ENCODE measurements at regions not wholly inside any gene's neighbourhood (a gene's known extent, or its start where the extent isn't known, plus 50 kb on each side); places are given as distances from the start of the nearest gene placed in this dataset.
"Not testable (repeated sequence)": the region's sequence is repeated elsewhere in the genome, so short reads cannot be mapped to it uniquely, and the experiment has no call there.

GRCh38 chr4:75259306-75259705, 254.9 kb downstream of the RCHY1 start:
- no peak for DNase-seq
- Histone ChIP-seq H3K4me3 (replicated peaks in 1 of 3) (no peak overlapping the region), H3K36me3 (no peaks in the 10 kb centered on the region), H3K27me3 (no peaks in the 10 kb centered on the region), H3K27ac (no peak overlapping the region), H3K4me1 (no peaks in the 10 kb centered on the region), H3K9me3 (no peaks in the 10 kb centered on the region)
- 50 to 95% methylated on average over 2 of the region's 2 CpGs for WGBS, 2 donors
- TF ChIP-seq POLR2A (IDR thresholded peaks at IDR 0.05): no peak
- TF ChIP-seq CTCF (IDR thresholded peaks at IDR 0.05): no peak
- intact Hi-C loops (cut with DNase I): no loop called here

- Histone ChIP-seq H3K36me3 (no peaks in the 10 kb centered on the region), H3K9me3 (no peaks in the 10 kb centered on the region), H3K27me3 (no peaks in the 10 kb centered on the region), H3K4me1 (no peaks in the 10 kb centered on the region), H3K4me3 (replicated peaks in 1 of 3) (no peak overlapping the region), H3K27ac (no peak overlapping the region)
- intact Hi-C loops (cut with DNase I): no loop called here
- DNase-seq: no peak
- TF ChIP-seq POLR2A (IDR thresholded peaks at IDR 0.05) (no peak), CTCF (IDR thresholded peaks at IDR 0.05) (no peak)
- WGBS, 2 donors: 80 to 83% methylated on average over 4 of the region's 4 CpGs
Measured at GRCh38 chr4:75255261-75255660, 258.9 kb downstream of the RCHY1 start.

- Histone ChIP-seq H3K27me3 (no peaks in the 10 kb centered on the region), H3K4me1 (no peaks in the 10 kb centered on the region), H3K9me3 (no peaks in the 10 kb centered on the region), H3K36me3 (no peaks in the 10 kb centered on the region), H3K27ac (no peak overlapping the region), H3K4me3 (replicated peaks in 1 of 3) (no peak overlapping the region)
- TF ChIP-seq CTCF (IDR thresholded peaks at IDR 0.05) (no peak), POLR2A (IDR thresholded peaks at IDR 0.05) (no peak)
- DNase-seq: no peak
- WGBS, 2 donors: 87 to 90% methylated on average over 6 of the region's 6 CpGs
- intact Hi-C loops (cut with DNase I): no loop called here
Measured at GRCh38 chr4:75254745-75255144, 259.5 kb downstream of the RCHY1 start.

GRCh38 chr4:75253094-75253493, 261.1 kb downstream of the RCHY1 start:
- H3K27me3 ChIP-seq; H3K27ac ChIP-seq; intact Hi-C loops (cut with DNase I); H3K4me3 ChIP-seq (replicated peaks in 1 of 3); H3K4me1 ChIP-seq; H3K36me3 ChIP-seq; DNase-seq; H3K9me3 ChIP-seq: not testable (repeated sequence)
- 94 to 95% methylated on average over 3 of the region's 4 CpGs for WGBS, 2 donors

- H3K27ac ChIP-seq: no peak overlapping the region
- no peaks in the 10 kb centered on the region for H3K4me1 ChIP-seq
- no peaks in the 10 kb centered on the region for H3K27me3 ChIP-seq
- H3K36me3 ChIP-seq: no peaks in the 10 kb centered on the region
- DNase-seq: no peak
- no peak overlapping the region for H3K4me3 ChIP-seq (replicated peaks in 1 of 3)
- H3K9me3 ChIP-seq: no peaks in the 10 kb centered on the region
- whole genome bisulfite sequencing, 2 donors: 75 to 87% methylated on average over 3 of the region's 3 CpGs
- intact Hi-C loops (cut with DNase I): no loop called here
- TF ChIP-seq POLR2A (IDR thresholded peaks at IDR 0.05): no peak
- no peak for TF ChIP-seq CTCF (IDR thresholded peaks at IDR 0.05)
Measured at GRCh38 chr4:75251547-75251946, 262.7 kb downstream of the RCHY1 start.

- no peaks in the 10 kb centered on the region for H3K36me3 ChIP-seq
- no peak for TF ChIP-seq POLR2A (IDR thresholded peaks at IDR 0.05)
- no peak for TF ChIP-seq CTCF (IDR thresholded peaks at IDR 0.05)
- H3K27me3 ChIP-seq: no peaks in the 10 kb centered on the region
- DNase-seq: no peak
- WGBS, 2 donors: 75 to 88% methylated on average over 2 of the region's 2 CpGs
- no peak overlapping the region for H3K4me3 ChIP-seq (replicated peaks in 1 of 3)
- no peak overlapping the region for H3K27ac ChIP-seq
- intact Hi-C loops (cut with DNase I): no loop called here
- no peaks in the 10 kb centered on the region for H3K4me1 ChIP-seq
- H3K9me3 ChIP-seq: no peaks in the 10 kb centered on the region
Measured at GRCh38 chr4:75249739-75250138, 264.5 kb downstream of the RCHY1 start.
